Effector CD8-positive, alpha-beta T cell (primary cell): ENCODE measurements at regions not wholly inside any gene's neighbourhood (a gene's known extent, or its start where the extent isn't known, plus 50 kb on each side); places are given as distances from the start of the nearest gene placed in this dataset.
"Not testable (repeated sequence)": the region's sequence is repeated elsewhere in the genome, so short reads cannot be mapped to it uniquely, and the experiment has no call there.

Source experiments
- DNase-seq: peaks from one replicate; lab custom pipeline; 2025; lab: John Stamatoyannopoulos, UW

- no peak for DNase-seq
Measured at GRCh38 chr9:27672718-27673117, 99.4 kb upstream of the C9orf72 start.

DNA sequence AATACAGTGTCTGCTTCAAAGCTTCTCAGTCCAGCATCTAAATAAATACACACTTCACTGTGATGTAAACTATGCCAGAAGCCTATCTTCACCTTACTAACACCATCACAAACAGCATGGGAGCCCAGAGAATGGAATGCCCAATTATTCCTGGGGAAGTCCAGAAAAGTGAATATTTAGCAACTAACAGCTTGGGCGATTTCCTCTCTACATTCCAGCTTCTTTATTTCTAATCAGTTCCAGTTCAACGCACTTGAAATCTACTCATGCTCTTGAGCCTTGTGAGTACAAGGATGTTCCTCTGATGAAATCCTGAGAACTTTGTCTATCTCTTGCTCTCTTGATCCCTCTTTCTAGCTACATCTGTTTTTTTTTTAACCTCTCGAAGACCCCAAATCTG is 100.4 kb upstream of the C9orf72 start:
- DNase-seq, result no peak

- no peak for DNase-seq
Measured at GRCh38 chr9:27675354-27675753, 102.1 kb upstream of the C9orf72 start.

DNA sequence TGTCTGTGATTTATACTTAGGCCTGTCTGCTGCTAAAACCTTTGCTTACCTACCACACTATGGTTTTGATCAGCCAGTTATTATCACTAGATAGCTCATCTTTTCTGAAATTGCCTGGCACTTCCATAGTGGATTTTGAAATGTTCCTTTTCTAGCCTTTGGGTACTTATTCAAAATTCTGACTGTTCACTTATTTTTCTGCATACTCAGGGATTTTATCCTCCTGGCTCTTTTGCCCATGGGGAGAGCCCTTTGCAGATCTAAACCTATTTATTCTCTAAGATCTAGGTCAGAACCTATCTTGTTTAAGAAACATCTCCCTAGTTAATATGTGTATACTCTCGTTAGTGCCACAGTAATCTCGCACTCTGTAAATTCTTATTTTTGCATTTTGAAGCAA is 103.5 kb upstream of the C9orf72 start:
- no peak for DNase-seq

- no peak for DNase-seq
Measured at GRCh38 chr9:27679338-27679737, 106.1 kb upstream of the C9orf72 start.

DNA sequence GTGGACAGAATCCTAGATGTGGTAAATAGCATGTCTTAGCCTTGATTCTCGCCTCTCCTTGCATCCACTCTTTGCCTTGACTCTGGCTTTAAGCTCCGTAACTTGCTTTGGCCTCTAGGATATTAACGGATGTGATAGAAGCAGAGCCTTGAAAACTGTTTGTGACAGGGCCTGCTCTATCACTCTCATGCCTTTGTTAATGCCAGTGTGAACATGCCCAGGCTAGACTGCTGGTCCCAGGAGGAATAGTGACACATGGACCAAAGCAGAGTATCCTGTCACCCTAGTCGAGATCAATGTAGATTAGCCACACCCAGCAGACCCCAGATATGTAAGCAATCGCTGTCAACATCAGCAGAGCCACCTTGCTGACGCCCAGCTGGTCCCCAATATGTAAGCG is 109.9 kb upstream of the C9orf72 start:
- no peak for DNase-seq

- no peak for DNase-seq
Measured at GRCh38 chr9:27688954-27689353, 115.7 kb upstream of the C9orf72 start.

DNA sequence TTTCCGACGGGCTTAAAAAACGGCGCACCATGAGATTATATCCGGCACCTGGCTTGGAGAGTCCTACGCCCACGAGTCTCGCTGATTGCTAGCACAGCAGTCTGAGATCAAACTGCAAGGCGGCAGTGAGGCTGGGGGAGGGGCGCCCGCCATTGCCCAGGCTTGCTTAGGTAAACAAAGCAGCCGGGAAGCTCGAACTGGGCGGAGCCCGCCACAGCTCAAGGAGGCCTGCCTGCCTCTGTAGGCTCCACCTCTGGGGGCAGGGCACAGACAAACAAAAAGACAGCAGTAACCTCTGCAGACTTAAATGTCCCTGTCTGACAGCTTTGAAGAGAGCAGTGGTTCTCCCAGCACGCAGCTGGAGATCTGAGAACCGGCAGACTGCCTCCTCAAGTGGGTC is 117.5 kb upstream of the C9orf72 start:
- DNase-seq, result not testable (repeated sequence)

GRCh38 chr9:27699621-27700020 is 126.3 kb upstream of the C9orf72 start:
- DNase-seq, result no peak

GRCh38 chr9:27701016-27701415 is 127.7 kb upstream of the C9orf72 start:
- no peak for DNase-seq

GRCh38 chr9:27701587-27701986 is 128.3 kb upstream of the C9orf72 start:
- no peak for DNase-seq

DNA sequence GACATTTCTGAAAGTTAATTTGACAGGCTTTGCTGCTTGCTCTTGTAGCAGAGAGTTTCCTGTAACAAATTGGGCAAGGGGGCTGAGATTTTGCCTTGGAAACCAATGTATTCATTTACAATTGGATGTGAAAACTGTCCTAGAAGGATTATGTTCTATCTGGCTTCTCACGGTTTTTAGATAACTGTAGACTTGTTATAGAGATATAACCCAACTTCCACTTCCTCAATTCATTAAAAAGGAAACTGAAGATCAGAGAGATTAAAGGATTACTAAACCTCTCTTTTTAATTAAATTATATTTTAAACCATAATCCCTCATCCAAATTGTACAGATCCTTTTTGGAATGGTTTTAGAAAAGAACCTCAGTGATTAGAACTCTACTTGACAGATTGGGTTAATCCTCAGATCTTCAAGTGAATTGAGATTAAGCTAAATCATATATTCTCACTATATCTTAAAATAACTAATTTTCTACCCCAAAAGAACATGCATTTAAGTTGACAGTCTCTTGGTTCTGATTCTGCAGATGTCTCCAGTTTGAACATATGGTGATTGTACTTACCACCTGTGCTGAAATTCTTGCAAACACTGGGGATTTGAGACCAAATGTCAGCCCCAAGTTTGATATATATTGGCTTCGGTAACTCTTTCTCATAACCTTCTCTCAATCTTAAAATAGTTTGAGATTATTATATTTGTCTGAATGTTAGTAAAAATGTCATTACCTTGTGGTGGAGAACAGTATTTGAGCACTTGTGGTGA is 130.1 kb upstream of the C9orf72 start:
- DNase-seq, result no peak

- no peak for DNase-seq
Measured at GRCh38 chr9:27711241-27711640, 138.0 kb upstream of the C9orf72 start.

- no peak for DNase-seq
Measured at GRCh38 chr9:27712806-27713205, 139.5 kb upstream of the C9orf72 start.

GRCh38 chr9:27714388-27714787 is 141.1 kb upstream of the C9orf72 start:
- no peak for DNase-seq

DNA sequence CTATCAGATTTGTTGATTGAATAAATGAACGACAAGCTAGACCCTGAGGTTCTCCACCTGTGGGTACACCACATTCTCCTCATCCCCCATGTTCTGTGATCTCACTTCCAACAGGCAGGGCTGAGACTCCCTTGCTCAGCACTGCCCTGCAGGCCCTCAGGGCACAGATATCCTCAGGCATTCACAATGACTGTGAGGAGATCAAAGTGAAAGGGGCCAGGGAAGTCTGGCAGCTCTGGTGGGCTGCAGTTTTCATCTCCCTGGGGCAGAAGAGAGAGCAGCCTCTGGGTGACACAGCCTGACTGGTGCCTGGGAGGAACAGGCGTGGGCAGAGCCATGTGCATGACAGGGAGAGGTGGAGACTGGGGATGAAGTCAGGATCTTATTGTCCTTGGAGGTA is 142.4 kb upstream of the C9orf72 start:
- no peak for DNase-seq

- no peak for DNase-seq
Measured at GRCh38 chr9:27717991-27718390, 144.7 kb upstream of the C9orf72 start.

- no peak for DNase-seq
Measured at GRCh38 chr9:27719711-27720110, 146.4 kb upstream of the C9orf72 start.

- DNase-seq, result no peak
Measured at GRCh38 chr9:27722866-27723265, 149.6 kb upstream of the C9orf72 start.

- DNase-seq, result peak; percentile 8
Measured at GRCh38 chr9:27726244-27727081, 153.2 kb upstream of the C9orf72 start.

DNA sequence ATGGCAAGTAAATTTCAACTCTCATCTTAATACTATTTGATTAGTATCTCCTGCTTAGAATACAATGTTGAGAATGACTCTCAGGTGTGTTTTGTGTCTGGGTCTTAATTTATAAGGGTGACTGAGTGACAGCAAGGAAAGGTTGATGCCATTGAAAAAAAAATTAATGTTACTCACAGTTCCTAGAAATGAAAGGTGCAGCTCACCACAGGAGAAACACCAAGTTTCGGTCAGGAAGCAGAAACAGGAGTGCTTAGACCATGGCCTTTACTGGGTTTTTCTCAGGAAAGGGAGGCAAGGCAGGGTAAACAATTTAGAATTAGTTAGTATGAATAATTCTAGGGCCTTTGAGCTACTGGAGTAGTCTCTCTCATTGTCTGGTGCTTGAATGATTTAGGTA is 159.2 kb upstream of the C9orf72 start:
- no peak for DNase-seq

GRCh38 chr9:27743490-27743889 is 170.2 kb upstream of the C9orf72 start:
- no peak for DNase-seq

GRCh38 chr9:27747450-27747849 is 174.2 kb upstream of the C9orf72 start:
- no peak for DNase-seq
